HG02870 (cell line): ENCODE measurements at regions not wholly inside any gene's neighbourhood (a gene's known extent, or its start where the extent isn't known, plus 50 kb on each side); places are given as distances from the start of the nearest gene placed in this dataset.
A peak's percentile ranks its signal among the peaks of the same experiment; 100 is the strongest.

ENCODE experiments used
- ATAC-seq: cut with Tn5 transposase; IDR thresholded peaks from one replicate; pipeline ENCODE4 v1.9.1; 2021; ENCODE audit warnings: mild to moderate bottlenecking, moderate library complexity; ENCODE audit not compliant: unreplicated experiment

GRCh38 chr12:88251798-88252197 lies 109.7 kb downstream of the TMTC3 start:
- no peak for ATAC-seq

GRCh38 chr12:88253371-88253978 lies 111.4 kb downstream of the TMTC3 start:
- no peak for ATAC-seq

GRCh38 chr12:88255224-88255623 lies 113.1 kb downstream of the TMTC3 start:
- no peak for ATAC-seq

GRCh38 chr12:88255847-88256246 lies 113.7 kb downstream of the TMTC3 start:
- ATAC-seq = no peak

- ATAC-seq = no peak
These were observed 116.3 kb downstream of the TMTC3 start for GRCh38 chr12:88258396-88258795.

GRCh38 chr12:88266806-88267360 lies 124.8 kb downstream of the TMTC3 start:
- no peak for ATAC-seq

GRCh38 chr12:88267630-88268029 lies 125.5 kb downstream of the TMTC3 start:
- ATAC-seq = no peak

- no peak for ATAC-seq
These were observed 130.3 kb downstream of the TMTC3 start for GRCh38 chr12:88272456-88272855.

GRCh38 chr12:88273450-88273849 lies 131.3 kb downstream of the TMTC3 start:
- no peak for ATAC-seq

GRCh38 chr12:88273875-88274274 lies 131.8 kb downstream of the TMTC3 start:
- no peak for ATAC-seq

GRCh38 chr12:88291498-88292131 lies 149.5 kb downstream of the TMTC3 start:
- ATAC-seq = no peak

- ATAC-seq = no peak
These were observed 156.0 kb downstream of the TMTC3 start for GRCh38 chr12:88298014-88298682.

GRCh38 chr12:88298761-88299242 lies 156.7 kb downstream of the TMTC3 start:
- no peak for ATAC-seq

- ATAC-seq = peak; percentile 96
These were observed 157.5 kb downstream of the TMTC3 start for GRCh38 chr12:88299567-88300101.

GRCh38 chr12:88300931-88301330 lies 158.8 kb downstream of the TMTC3 start:
- ATAC-seq = no peak

GRCh38 chr12:88303335-88303734 lies 161.2 kb downstream of the TMTC3 start:
- no peak for ATAC-seq

- ATAC-seq = no peak
These were observed 163.3 kb downstream of the TMTC3 start for GRCh38 chr12:88305254-88305890.

GRCh38 chr12:88306471-88307069 lies 164.5 kb downstream of the TMTC3 start:
- no peak for ATAC-seq

GRCh38 chr12:88307961-88308360 lies 165.9 kb downstream of the TMTC3 start:
- ATAC-seq = no peak

GRCh38 chr12:88308825-88309224 lies 166.7 kb downstream of the TMTC3 start:
- no peak for ATAC-seq

GRCh38 chr12:88309546-88309945 lies 167.4 kb downstream of the TMTC3 start:
- ATAC-seq = no peak
